HG03565 (cell line): ENCODE measurements at regions not wholly inside any gene's neighbourhood (a gene's known extent, or its start where the extent isn't known, plus 50 kb on each side); places are given as distances from the start of the nearest gene placed in this dataset.
A peak's percentile ranks its signal among the peaks of the same experiment; 100 is the strongest.
"Not testable (repeated sequence)": the region's sequence is repeated elsewhere in the genome, so short reads cannot be mapped to it uniquely, and the experiment has no call there.

Experiments
- ATAC-seq: cut with Tn5 transposase; IDR thresholded peaks from one replicate; pipeline ENCODE4 v1.9.1; 2021; ENCODE audit warnings: mild to moderate bottlenecking, moderate library complexity; ENCODE audit not compliant: unreplicated experiment

DNA sequence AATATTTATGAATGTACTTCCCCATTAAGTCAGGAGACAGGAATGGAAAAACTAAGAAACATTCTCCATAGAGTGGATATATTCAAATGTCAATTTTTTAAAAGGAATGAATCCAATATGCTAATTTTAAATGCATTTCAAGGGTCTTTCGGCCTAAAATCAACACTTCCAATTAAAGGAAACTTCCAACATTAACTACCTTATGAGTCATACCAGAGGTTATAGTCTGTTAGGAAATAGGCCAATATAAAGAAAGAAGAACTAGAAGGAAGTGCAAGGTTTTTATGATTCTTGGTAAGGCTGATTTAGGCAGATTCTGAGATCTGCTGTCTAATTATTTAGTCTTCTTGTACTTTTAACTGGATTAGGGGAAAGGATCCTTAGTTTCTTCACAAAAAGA, 260.1 kb upstream of the EDNRA start:
- no peak for ATAC-seq

DNA sequence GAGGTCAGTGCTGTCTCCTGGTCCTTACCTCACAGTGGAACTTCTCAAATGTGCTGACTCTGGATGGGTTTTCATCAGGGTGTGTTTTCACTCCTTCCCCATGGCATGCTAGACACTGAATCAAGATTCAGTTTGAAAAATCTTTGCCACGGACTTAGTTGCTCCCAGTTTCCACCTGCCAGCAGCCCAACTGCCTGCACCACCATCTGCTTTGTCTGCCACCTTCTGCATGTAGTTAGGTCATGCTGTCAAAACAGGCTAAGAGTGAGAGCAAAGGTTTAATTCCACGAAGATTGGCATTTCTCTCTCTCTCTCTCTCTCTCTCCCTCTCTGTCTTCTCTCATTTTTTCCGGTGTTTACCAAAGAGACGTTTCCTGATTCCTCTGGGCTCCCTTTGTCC, 258.0 kb upstream of the EDNRA start:
- ATAC-seq, result no peak

DNA sequence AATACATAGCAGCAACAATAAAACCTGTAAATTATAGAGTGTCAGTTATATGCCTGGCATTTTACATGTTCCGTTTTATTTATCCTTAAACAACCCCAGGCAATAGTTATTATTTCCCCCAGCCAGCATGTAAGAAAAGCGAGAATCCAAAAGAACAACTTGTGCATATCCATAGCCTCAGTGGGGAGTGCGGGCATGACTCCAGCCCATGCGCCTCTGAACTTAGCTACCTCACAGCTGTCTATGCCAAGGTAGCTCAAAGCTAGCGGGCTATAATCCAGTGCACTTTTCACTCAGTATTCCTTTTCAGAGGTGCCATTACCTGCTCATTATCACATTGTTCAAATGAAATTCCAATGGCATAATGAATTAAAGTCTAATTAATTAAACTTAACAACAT, 257.3 kb upstream of the EDNRA start:
- no peak for ATAC-seq

DNA sequence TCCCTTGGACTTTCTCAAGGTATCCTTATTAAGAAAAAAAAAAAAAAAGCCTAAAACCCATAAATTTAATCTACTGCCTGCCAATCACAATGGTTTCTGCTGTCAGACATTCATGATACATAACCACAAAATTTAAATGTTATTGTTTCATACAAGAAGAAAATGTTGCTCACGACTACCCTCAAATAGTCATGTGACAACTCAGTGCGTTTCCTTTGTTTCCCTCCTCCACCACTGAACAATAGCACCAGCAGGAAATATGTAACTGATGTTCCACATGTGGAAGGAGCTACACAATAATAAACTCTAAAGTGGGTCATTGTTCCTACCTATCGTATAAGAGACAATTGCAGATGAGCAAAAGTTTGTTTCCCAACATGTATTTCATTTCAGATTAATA, 244.1 kb upstream of the EDNRA start:
- no peak for ATAC-seq

DNA sequence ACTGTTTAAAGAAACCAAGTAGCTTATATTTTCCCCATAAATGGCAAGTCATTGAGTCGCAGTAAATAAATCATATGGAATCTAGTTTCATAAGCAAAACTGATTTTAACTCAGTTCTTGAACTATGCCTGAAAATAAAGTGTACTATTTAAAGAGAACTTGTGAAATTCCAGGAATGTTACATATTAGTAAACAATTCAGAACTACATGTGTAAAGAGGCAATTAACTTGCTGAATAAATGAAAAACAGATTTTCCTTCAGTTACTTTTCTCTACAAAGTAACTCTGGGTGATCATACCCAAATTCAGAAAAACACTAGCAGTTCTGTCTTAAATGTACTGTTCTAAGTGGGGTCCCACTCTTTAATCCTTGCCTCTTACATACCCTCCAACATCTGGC, 236.1 kb upstream of the EDNRA start:
- ATAC-seq, result no peak

DNA sequence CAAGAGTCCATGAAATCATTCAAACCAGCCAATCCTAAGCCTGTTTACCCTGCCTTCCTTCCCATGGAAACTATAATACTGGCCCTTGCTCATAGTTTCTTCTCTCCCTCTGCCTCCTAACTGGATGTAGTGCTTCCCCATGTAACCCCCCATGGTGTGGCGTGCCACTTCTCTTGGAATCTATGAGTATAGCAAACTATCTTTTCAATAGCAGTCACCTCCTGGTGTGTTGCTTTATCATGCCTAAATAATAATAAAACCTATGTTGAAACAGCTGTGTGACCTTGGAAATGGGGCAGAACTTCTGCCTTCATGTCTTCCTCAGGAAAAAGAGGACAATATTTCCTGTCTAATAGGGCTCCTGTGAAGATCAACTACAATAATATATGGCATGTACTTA, 234.8 kb upstream of the EDNRA start:
- no peak for ATAC-seq

DNA sequence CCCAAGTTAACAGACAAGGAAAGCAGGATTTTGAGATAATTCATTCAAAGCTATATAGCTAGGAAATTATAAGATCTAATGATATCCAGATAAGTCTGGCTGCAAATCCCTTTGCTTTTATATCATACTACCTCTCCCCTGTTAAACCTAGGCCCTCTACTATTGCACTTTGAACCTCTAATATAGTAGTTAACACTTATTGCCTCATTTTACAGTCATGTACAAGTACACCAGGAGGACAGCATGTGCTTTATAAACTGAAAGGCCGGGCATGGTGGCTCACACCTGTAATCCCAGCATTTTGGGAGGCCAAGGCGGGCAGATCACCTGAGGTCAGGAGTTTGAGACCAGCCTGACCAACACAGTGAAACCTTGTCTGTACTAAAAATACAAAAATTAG, 234.4 kb upstream of the EDNRA start:
- ATAC-seq, result not testable (repeated sequence)

DNA sequence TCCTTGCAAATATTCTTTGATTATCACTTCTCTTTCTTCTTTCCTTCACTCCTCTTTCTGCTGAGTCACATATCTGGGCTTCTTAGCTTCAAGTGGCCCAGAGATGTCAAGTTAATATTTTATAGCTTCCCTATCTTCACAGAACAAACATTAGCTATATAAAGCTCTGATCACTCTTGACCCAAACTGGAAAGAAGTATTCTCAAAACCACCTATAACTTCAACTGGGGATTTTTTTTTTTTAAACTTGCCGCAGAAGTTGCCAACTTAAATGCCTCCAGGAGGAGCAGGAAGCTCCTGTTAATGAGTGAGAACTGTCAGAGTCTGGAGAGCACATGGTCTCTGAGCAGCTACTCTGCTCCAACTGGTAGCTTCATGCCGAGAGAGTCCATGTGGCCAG, 233.3 kb upstream of the EDNRA start:
- ATAC-seq, result no peak

DNA sequence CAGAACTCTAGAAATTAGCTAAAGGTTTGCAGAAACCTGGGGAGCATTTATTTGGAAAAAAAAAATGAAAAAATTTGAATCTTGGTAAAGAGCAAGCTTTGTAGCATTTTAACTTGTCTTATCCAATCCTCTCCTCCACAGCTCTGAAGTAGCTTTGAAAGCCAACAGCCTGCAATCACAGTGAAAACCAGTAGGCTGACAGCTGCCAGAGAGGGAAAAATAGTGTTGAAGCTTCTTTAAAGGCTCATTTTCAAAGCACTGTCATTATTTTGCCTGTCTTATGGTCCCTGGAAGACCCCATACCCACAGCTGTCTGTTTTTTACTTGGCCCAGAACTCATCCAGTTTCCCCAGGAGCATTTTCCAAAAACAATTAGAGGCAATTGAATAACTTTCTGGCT, 230.8 kb upstream of the EDNRA start:
- no peak for ATAC-seq

DNA sequence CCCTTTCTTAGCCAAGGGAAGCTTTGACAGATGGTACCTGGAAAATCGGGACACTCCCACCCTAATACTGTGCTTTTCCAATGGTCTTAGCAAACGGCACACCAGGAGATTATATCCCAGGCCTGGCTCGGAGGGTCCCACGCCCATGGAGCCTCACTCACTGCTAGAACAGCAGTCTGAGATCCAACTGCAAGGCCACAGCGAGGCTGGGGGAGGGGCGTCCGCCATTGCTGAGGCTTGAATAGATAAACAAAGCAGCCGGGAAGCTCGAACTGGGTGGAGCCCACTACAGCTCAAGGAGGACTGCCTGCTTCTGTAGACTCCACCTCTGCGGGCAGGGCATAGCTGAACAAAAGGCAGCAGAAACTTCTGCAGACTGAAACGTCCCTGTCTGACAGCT, 225.6 kb upstream of the EDNRA start:
- not testable (repeated sequence) for ATAC-seq

DNA sequence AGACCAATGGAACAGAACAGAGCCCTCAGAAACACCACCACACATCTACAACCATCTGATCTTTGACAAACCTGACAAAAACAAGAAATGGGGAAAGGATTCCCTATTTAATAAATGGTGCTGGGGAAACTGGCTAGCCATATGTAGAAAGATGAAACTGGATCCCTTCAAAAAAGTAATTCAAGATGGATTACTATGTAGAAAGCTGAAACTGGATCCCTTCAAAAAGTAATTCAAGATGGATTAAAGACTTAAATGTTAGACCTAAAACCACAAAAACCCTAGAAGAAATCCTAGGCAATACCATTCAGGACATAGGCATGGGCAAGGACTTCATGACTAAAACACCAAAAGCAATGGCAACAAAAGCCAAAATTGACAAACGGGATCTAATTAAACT, 221.6 kb upstream of the EDNRA start:
- ATAC-seq, result not testable (repeated sequence)

DNA sequence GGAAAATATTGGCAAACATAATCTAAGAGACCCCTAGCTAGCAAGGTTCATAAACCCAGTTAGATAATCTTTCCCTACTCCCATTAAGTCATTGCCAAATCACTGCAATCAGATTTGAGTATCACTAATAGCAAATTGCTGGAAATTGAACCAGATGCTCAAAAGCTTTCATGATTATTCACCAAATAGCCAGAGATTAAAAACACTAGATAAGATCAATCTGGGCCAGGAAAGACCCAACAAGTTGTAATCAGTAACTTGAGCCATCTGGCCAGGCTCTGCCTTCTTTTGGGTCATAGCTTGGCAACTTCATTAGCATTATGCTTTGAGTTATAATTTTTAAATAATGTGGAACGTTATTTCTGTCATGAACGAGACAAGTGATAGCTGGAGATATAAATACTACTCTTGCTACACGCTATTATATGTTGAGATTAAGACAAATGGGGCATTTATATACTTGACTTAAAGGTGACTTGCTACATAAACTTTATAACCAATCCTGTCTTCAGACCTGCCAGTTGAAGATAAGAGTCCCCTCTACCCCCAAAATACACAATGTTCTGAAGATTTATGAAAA, 196.6 kb upstream of the EDNRA start:
- ATAC-seq, result no peak

DNA sequence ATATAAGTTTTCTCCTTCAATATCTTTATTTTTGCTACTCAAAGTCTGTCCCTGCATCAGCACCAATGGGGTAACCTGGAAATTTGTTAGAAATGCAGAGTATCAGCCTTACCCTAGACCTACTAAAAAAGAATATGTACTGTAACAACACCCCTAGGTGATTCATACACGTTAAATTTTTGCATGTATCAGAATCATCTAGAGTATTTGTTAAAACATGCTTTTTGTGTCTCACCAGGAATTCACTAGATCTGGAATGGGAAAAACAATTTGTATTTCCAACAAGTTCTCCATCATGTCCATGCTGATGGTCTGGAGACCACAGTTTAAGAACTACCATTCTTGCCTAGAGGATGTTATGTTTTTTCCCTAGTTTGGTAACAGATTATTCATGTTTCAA, 196.0 kb upstream of the EDNRA start:
- no peak for ATAC-seq

DNA sequence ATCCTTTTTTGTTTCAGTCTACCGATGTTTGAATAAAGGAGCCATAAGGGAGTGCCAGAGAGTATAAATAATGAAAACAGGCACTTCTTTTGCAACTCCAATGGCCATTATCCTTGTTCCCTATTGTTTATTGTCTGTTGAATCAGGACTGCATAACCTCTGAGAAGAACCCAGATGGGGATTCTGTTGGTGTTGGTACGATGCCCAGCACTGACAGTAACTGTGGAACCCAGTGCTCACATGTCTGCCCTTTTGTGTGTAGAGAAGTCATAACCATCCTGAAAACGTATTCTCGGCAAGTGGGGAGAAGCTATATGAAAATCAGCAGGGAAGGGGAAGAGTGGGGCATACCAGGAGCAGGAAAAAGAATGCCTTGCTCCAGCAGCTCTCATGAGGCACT, 195.1 kb upstream of the EDNRA start:
- ATAC-seq, result no peak

DNA sequence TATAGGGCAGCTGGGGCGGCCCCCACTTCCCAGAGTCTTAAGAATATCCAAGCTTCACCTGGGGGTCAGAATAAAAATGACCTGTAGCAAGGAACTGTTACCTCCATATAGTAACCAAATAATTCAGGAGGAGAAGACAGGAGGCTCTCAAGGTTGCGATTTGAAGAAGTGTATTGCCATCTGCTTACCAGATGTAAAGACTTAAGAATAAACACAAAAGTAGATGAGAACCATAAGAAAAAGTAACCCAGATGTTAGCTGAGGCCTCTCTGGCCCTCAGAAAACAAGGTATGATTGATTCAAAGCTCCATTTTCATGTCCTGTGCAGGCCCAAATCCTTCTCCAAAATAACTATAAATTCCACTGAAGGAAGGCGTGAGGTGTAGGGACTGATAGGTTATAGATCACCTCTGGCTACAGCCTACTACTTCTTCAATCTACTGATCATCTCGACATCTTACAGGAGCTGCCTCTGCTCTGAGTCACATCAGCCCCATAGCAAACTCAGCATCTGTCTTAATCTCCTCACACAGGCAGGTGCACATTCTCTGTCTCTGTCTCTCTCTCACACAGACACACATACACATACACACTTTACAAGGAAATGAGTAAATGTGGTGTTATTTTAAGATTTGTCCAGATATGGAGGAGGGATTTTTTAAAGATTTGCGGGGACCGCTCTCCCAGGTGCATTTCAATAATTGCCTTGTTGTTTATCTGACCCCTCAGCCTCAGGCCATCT, 193.9 kb upstream of the EDNRA start:
- no peak for ATAC-seq

DNA sequence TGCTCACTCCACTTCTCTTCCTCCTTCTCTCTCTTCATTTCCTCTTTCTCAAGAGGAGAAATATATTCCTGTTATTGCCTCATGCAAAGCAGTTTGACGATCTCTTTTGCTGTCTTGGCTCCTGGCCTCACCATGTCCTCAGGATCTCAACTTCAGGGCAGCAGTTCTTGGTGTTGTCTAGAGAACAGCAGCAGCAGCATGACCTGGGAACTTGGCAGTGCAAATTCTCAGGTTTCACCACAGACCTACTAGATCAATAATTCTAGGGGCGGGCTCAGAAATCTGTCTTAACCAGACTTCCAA, 193.4 kb upstream of the EDNRA start:
- no peak for ATAC-seq

DNA sequence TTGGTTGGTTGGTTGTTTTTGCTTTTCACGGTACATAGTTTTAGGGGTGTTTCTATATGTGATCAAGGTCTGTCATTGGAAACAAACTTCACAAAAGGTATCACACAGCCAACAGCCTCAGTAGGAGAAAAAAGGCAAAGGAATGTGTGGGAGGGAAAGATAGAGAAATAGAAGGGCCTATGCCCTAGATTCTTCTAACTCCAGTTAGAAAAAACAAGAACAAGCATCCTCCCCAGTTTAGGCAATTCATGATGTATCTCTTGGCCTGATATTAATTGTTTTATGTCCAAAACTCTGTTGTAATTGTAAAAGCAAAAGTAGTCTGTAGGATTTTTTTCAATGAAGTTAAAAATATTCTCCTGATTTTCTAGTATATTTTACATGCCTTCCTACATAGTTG, 192.4 kb upstream of the EDNRA start:
- no peak for ATAC-seq

DNA sequence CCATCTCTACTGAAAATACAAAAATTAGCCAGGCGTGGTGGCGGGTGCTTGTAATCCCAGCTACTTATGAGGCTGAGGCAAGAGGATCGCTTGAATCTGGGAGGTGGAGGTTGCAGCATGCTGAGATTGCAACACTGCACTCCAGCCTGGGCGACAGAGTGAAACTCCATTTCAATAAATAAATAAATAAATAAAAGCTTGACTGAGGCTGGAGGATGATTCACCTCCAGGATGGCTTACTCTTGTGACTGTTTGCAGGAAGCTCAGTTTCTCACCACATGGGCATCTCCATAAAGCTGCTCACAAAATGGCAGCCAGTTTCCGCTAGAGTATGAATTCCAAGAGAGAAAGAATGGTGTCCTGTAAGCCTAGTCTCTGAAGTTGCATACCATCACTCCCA, 191.7 kb upstream of the EDNRA start:
- ATAC-seq, result no peak

DNA sequence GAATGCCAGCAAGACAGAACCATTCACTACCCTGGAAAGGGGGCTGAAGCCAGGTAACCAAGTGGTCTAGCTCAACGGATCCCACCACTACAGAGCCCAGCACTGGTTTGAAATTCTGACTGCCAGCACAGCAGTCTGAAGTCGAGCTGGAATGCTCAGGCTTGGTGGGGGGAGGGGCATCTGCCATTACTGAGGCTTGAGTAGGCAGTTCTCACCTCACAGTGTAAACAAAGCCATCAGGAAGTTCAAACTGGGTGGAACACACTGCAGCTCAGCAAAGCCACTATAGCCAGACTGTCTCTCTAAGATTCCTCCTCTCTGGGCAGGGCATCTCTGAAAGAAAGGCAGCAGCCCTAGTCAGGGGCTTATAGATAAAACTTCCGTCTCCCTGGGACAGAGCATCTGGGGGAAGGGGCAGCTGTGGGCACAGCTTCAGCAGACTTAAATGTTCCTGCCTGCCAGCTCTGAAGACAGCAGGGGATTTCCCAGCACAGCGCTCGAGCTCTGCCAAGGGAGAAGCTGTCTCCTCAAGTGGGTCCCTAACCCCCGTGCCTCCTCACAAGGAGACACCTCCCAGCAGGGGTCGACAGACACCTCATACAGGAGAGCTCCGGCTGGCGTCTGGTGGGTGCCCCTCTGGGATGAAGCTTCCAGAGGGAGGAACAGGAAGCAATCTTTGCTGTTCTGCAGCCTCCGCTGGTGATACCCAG, 188.1 kb upstream of the EDNRA start:
- ATAC-seq, result not testable (repeated sequence)

DNA sequence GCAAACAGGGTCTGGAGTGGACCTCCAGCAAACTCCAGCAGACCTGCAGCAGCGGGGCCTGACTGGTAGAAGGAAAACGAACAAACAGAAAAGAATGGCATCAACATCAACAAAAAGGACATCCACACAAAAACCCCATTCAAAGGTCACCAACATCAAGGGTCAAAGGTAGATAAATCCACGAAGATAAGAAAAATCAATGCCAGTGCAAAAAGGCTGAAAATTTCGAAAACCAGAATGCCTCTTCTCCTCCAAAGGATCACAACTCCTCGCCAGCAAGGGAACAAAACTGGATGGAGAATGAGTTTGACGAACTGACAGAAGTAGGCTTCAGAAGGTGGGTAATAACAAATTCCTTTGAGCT, 187.6 kb upstream of the EDNRA start:
- ATAC-seq, result not testable (repeated sequence)

DNA sequence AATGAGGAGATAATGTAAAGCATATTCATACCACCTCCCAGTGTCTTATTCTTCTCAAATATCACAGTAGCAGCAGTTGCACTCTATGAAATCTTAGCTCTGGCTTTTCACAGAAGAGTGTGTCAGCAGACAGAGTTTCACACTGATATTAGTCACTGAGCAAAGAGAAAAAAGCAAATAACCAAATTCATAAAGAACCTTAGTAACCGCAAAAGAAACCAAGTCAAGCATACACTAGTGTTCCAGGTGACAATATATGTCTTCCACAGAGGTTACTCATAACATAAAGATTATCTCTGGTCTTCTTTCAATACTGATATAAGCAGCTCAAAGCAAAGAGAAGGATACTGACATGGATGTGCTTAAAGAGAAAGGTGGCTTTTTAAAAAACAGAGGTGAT, 181.7 kb upstream of the EDNRA start:
- peak; percentile 84 for ATAC-seq

DNA sequence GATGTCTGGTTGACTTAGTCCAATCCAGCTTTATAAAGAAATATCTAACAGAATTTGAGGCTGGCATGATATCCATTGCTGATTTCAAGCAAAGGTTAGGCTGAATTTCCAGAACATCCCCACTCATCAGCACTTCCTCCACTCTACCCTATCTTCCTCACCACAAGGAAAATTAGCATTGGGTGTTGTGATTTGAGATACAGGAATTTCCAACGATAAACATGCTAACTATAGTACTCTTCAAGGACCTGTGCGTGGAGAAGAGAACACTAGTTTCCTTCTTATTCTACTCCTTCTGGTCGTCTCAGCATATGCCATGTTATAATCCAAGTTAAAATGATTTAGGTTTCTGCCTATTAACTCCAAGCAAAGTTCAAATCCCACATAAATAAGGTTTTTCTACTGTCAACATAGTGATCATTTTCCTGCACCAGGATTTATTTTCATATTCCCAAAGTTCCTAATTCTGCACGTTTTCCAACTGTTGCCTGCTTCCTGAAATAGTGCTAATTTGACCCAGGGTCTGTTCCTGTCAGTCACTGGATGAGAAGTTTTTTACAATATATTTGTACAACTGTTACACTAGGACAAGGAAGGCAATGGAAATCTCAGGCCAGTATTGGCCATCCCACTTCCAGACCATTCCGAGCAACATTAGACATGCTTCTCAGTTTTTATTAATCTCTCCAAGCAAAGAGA, 177.6 kb upstream of the EDNRA start:
- ATAC-seq, result no peak
